ENCODE measurements at regions not wholly inside any gene's neighbourhood (a gene's known extent, or its start where the extent isn't known, plus 50 kb on each side); places are given as distances from the start of the nearest gene placed in this dataset.
"Not testable (repeated sequence)": the region's sequence is repeated elsewhere in the genome, so short reads cannot be mapped to it uniquely, and the experiment has no call there.

DNA sequence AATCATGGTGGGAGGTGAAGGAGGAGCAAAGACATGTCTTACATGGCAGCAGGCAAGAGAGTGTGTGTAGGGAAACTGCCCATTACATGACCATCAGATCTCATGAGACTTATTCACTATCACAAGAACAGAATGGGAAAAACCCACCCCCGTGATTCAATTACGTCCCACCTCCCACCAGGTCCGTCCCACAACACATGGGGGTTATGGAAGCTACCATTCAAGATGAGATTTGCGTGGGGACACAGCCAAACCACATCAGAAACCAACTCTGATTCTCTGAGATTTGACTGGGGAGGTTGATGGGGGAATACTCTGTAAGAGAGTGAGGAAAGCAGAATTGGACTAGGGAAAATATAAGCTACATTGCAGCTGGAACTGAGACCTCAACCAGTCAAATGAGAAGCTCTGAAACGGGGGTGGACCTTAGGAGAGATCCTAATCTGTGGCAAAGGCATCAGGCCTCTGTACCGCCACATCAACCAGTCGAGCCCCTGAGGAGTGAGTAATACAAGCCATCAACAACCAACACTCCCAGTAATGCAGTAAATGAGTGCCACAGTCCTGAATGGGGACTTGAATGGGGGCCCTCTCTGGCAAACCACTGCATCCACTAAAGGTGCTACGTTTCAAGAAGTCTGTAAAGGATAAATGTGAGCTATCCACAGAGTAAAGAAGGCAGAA is 207.9 kb upstream of the GADL1 start:
- WGBS: 88% methylated on average over 8 of the region's 8 CpGs
- no peaks in the 10 kb centered on the region for H3K36me3 ChIP-seq (ENCODE audit: insufficient read depth)

GRCh38 chr3:31103181-31103580 is 208.7 kb upstream of the GADL1 start:
- H3K4me1 ChIP-seq (ENCODE audit: insufficient read depth): no peaks in the 10 kb centered on the region
- 69% methylated on average over 2 of the region's 2 CpGs for WGBS
- no peaks in the 10 kb centered on the region for H3K36me3 ChIP-seq (ENCODE audit: insufficient read depth)
- H3K27ac ChIP-seq (ENCODE audit: low read depth): no peak overlapping the region
- H3K4me3 ChIP-seq (ENCODE audit: low read depth, low read length): no peak overlapping the region
- DNase-seq (ENCODE audit: extremely low spot score): no peak

More for the DNA sequence above, 207.9 kb upstream of the GADL1 start:
- Histone ChIP-seq H3K27ac (ENCODE audit: low read depth) (no peak overlapping the region), H3K4me1 (ENCODE audit: insufficient read depth) (no peaks in the 10 kb centered on the region), H3K4me3 (ENCODE audit: low read depth, low read length) (no peak overlapping the region)
- DNase-seq (ENCODE audit: extremely low spot score): no peak

GRCh38 chr3:31103623-31104180 is 209.2 kb upstream of the GADL1 start:
- no peak overlapping the region for H3K27ac ChIP-seq (ENCODE audit: low read depth)
- no peaks in the 10 kb centered on the region for H3K36me3 ChIP-seq (ENCODE audit: insufficient read depth)
- no peak overlapping the region for H3K4me3 ChIP-seq (ENCODE audit: low read depth, low read length)
- H3K4me1 ChIP-seq (ENCODE audit: insufficient read depth): no peaks in the 10 kb centered on the region
- no peak for DNase-seq (ENCODE audit: extremely low spot score)
- 88% methylated on average over 4 of the region's 4 CpGs for whole genome bisulfite sequencing

DNA sequence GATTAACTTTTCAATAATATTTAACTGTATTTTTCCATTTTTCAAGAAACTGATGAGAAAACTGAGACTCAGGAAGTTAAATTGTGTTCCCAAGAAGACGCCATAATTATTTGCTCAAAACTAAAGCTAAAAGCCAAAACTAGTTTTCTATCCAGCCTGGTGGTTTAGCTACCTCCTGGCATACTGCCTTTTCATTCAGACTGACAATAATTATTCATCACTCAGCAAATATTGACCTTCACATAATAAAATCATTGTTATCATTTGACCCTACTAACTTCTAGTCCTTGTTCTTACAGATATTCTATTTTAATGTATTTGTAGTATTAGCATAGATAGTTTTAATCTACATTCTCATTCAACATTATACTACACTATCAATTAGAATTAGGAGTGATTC is 210.6 kb upstream of the GADL1 start:
- DNase-seq (ENCODE audit: extremely low spot score): no peak
- no peaks in the 10 kb centered on the region for H3K36me3 ChIP-seq (ENCODE audit: insufficient read depth)
- H3K4me3 ChIP-seq (ENCODE audit: low read depth, low read length): no peak overlapping the region
- 90% methylated on average over 1 of the region's 1 CpG for WGBS
- H3K4me1 ChIP-seq (ENCODE audit: insufficient read depth): no peaks in the 10 kb centered on the region
- H3K27ac ChIP-seq (ENCODE audit: low read depth): no peak overlapping the region

DNA sequence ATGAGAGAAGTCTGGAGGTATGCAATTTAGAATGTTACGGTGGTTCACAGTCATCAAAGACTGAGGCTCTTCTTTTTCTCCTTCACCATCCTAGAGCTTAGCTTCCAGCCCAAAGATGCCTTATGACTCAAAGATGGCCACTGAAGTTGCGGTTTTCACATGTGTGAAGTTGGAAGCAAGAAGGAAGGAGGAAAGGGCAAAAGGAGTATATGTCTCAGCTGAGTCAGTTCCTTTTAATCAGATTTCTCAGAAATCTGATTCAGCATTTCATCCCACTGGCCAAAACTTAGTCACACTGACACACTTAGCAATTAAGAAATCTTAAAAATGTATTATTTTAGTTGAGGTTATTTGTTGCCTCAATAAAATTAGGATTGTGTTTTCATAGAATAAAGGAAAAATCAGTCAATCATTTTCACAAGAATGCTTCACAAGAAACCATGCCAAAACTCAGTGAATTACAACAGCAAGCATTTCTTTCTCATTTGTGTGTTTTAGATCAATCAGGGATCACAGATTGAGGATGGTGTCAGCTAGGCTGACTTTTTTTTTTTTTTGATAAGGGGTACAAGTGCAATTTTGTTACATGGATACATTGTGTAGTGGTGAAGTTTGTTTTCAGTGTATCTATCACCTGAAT is 211.1 kb upstream of the GADL1 start:
- 86% methylated on average over 2 of the region's 2 CpGs for WGBS
- Histone ChIP-seq H3K4me3 (ENCODE audit: low read depth, low read length) (no peak overlapping the region), H3K36me3 (ENCODE audit: insufficient read depth) (no peaks in the 10 kb centered on the region), H3K4me1 (ENCODE audit: insufficient read depth) (no peaks in the 10 kb centered on the region), H3K27ac (ENCODE audit: low read depth) (no peak overlapping the region)
- DNase-seq (ENCODE audit: extremely low spot score): no peak

DNA sequence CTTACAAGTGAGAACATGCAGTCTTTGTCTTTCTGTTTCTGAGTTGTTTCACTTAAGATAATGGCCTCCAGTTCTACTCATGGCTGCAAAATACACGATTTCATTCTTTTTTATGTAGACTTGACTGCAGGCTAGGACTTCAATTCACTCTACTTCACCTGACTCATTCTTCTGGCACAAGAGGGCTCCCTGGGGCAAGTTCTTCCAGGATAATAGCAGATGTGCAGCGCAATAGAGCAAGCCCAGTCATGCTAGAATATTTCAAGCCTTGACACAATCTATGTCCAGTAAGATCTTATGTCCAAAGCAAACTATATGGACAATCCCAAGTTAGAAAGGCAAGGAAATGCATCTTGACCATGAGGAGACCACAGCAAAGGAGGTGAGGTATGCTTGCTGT is 211.7 kb upstream of the GADL1 start:
- no peaks in the 10 kb centered on the region for H3K36me3 ChIP-seq (ENCODE audit: insufficient read depth)

GRCh38 chr3:31106912-31107311 is 212.5 kb upstream of the GADL1 start:
- no peaks in the 10 kb centered on the region for H3K36me3 ChIP-seq (ENCODE audit: insufficient read depth)
- H3K27ac ChIP-seq (ENCODE audit: low read depth): no peak overlapping the region
- no peaks in the 10 kb centered on the region for H3K4me1 ChIP-seq (ENCODE audit: insufficient read depth)
- DNase-seq (ENCODE audit: extremely low spot score): no peak
- WGBS: 91% methylated on average over 2 of the region's 2 CpGs
- no peak overlapping the region for H3K4me3 ChIP-seq (ENCODE audit: low read depth, low read length)

More for the DNA sequence above, 211.7 kb upstream of the GADL1 start:
- H3K4me3 ChIP-seq (ENCODE audit: low read depth, low read length): no peak overlapping the region
- no peak overlapping the region for H3K27ac ChIP-seq (ENCODE audit: low read depth)
- no peak for DNase-seq (ENCODE audit: extremely low spot score)
- H3K4me1 ChIP-seq (ENCODE audit: insufficient read depth): no peaks in the 10 kb centered on the region
- 84% methylated on average over 2 of the region's 2 CpGs for WGBS

- Histone ChIP-seq H3K4me3 (ENCODE audit: low read depth, low read length) (no peak overlapping the region), H3K36me3 (ENCODE audit: insufficient read depth) (no peaks in the 10 kb centered on the region), H3K27ac (ENCODE audit: low read depth) (no peak overlapping the region), H3K4me1 (ENCODE audit: insufficient read depth) (no peaks in the 10 kb centered on the region)
- 91% methylated on average over 1 of the region's 1 CpG for WGBS
- DNase-seq (ENCODE audit: extremely low spot score): no peak
Measured at GRCh38 chr3:31114929-31115283, 220.4 kb upstream of the GADL1 start.

GRCh38 chr3:31115531-31115930 is 221.1 kb upstream of the GADL1 start:
- not testable (repeated sequence) for H3K4me1 ChIP-seq (ENCODE audit: insufficient read depth); H3K36me3 ChIP-seq (ENCODE audit: insufficient read depth); H3K4me3 ChIP-seq (ENCODE audit: low read depth, low read length); H3K27ac ChIP-seq (ENCODE audit: low read depth); DNase-seq (ENCODE audit: extremely low spot score)
- WGBS: 89% methylated on average over 2 of the region's 2 CpGs

- WGBS: 96% methylated on average over 2 of the region's 2 CpGs
- Histone ChIP-seq H3K4me1 (ENCODE audit: insufficient read depth) (no peaks in the 10 kb centered on the region), H3K36me3 (ENCODE audit: insufficient read depth) (no peaks in the 10 kb centered on the region), H3K4me3 (ENCODE audit: low read depth, low read length) (no peak overlapping the region), H3K27ac (ENCODE audit: low read depth) (no peak overlapping the region)
- no peak for DNase-seq (ENCODE audit: extremely low spot score)
Measured at GRCh38 chr3:31116651-31117050, 222.2 kb upstream of the GADL1 start.

GRCh38 chr3:31117854-31118253 is 223.4 kb upstream of the GADL1 start:
- WGBS: 77% methylated on average over 2 of the region's 2 CpGs
- H3K36me3 ChIP-seq (ENCODE audit: insufficient read depth): no peaks in the 10 kb centered on the region
- no peak for DNase-seq (ENCODE audit: extremely low spot score)

GRCh38 chr3:31124373-31124772 is 229.9 kb upstream of the GADL1 start:
- Histone ChIP-seq H3K36me3 (ENCODE audit: insufficient read depth) (no peaks in the 10 kb centered on the region), H3K27ac (ENCODE audit: low read depth) (no peak overlapping the region), H3K4me3 (ENCODE audit: low read depth, low read length) (no peak overlapping the region), H3K4me1 (ENCODE audit: insufficient read depth) (no peaks in the 10 kb centered on the region)
- no peak for DNase-seq (ENCODE audit: extremely low spot score)
- WGBS: 83% methylated on average over 1 of the region's 1 CpG

More at GRCh38 chr3:31117854-31118253, 223.4 kb upstream of the GADL1 start:
- Histone ChIP-seq H3K27ac (ENCODE audit: low read depth) (no peak overlapping the region), H3K4me1 (ENCODE audit: insufficient read depth) (no peaks in the 10 kb centered on the region), H3K4me3 (ENCODE audit: low read depth, low read length) (no peak overlapping the region)

- no peaks in the 10 kb centered on the region for H3K36me3 ChIP-seq (ENCODE audit: insufficient read depth)
- WGBS: 94% methylated on average over 4 of the region's 4 CpGs
Measured at GRCh38 chr3:31125413-31126020, 231.1 kb upstream of the GADL1 start.

DNA sequence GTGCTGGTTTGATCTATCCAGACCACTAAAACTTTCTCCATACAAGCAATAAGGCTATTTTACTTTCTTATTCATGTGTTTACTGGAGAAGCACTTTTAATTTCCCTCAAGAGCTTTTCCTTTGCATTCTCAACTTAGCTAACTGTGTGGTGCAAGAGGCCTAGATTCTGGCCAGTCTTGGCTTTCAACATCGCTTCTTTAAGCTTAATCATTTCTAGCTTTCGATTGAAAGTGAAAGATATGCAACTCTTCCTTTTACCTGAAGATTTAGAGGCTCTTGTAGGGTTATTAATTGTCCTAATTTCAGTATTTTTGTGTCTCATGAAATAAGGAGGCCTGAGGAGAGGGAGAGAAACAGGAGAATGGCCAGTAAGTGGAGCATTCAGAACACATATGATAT is 234.8 kb upstream of the GADL1 start:
- DNase-seq (ENCODE audit: extremely low spot score): no peak
- 93% methylated on average over 2 of the region's 2 CpGs for WGBS

More at GRCh38 chr3:31125413-31126020, 231.1 kb upstream of the GADL1 start:
- no peak for DNase-seq (ENCODE audit: extremely low spot score)
- Histone ChIP-seq H3K4me3 (ENCODE audit: low read depth, low read length) (no peak overlapping the region), H3K27ac (ENCODE audit: low read depth) (no peak overlapping the region), H3K4me1 (ENCODE audit: insufficient read depth) (no peaks in the 10 kb centered on the region)

More for the DNA sequence above, 234.8 kb upstream of the GADL1 start:
- Histone ChIP-seq H3K4me1 (ENCODE audit: insufficient read depth) (no peaks in the 10 kb centered on the region), H3K27ac (ENCODE audit: low read depth) (no peak overlapping the region), H3K4me3 (ENCODE audit: low read depth, low read length) (no peak overlapping the region), H3K36me3 (ENCODE audit: insufficient read depth) (no peaks in the 10 kb centered on the region)
